GM21786 (cell line): ENCODE measurements at regions not wholly inside any gene's neighbourhood (a gene's known extent, or its start where the extent isn't known, plus 50 kb on each side); places are given as distances from the start of the nearest gene placed in this dataset.
"Not testable (repeated sequence)": the region's sequence is repeated elsewhere in the genome, so short reads cannot be mapped to it uniquely, and the experiment has no call there.

Experiments used
- ATAC-seq: cut with Tn5 transposase; IDR thresholded peaks from one replicate; pipeline ENCODE4 v1.9.1; 2021; ENCODE audit not compliant: unreplicated experiment

DNA sequence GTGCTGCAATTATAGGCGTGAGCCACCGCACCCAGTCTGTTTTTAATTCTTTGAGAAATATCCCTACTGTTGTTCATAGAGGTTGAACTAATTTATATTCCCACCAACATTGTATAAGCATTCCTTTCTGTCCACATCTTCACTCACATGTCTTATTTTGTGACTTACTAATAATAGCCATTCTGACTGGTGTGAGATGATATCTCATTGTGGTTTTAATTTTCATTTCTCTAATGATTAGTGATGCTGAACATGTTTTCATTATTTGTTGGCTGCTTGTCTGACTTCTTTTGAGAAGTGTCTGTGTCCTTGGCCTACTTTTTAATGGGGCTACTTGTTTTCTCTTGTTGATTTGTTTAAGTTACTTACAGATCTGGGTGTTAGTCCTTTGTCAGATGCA, 310.9 kb upstream of the MAOA start:
- no peak for ATAC-seq

DNA sequence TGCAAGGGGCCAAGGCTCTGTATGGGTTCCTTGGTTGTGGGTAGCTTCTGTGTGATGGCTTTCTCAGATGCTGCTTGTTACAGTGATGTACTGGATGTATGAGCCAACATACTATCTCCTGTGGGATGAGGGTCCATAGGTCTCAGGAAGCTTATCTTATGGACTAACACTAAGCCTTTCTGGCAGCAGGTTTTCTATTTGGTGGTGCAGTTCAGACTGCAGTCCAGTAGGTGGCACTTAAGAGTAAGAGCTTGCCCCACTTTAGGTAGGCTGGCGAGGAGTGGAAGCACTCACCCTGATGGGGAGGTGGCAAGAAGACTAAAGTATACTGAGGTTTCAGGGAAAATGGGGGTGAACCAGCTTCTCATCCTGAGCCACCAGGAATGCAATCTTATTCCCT, 306.7 kb upstream of the MAOA start:
- ATAC-seq, result peak; percentile 70

DNA sequence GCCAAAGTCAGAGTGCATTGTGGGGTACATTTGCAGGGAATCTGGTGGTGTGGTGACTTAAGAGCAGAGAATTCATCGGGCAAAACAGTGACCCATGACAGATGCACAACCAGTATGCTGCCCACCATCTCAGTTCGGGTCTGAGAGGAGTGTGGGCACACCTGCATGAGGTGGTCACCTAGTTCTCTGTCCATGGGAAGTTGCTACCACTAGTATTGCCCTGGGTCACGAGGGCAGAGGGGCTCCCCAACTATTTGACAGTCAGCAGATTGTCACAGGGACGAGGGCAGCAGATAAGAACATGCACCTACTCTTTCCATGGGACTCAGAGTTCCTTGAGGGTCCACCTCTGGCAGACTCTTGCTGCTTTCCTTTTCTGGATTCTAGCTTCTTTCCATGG, 305.2 kb upstream of the MAOA start:
- ATAC-seq, result no peak

DNA sequence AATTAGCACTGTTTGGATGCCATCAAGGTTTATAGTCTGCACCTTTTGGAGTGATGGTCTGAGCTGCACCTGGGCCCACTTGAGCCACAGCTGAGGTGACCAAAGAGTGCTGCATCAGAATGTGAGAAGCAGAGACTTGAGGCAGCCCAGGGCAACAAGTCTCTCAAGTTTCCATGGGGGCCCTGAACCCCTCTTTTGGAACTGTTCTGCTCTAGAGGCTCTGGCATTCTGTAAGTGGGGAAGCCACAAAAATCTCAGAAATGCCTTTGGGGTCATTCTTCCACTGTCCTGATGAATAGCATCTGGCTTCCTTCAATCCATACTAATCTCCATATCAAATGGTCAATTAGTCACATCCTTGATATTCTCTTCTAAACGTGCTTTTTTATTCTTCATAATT, 298.4 kb upstream of the MAOA start:
- ATAC-seq, result no peak

DNA sequence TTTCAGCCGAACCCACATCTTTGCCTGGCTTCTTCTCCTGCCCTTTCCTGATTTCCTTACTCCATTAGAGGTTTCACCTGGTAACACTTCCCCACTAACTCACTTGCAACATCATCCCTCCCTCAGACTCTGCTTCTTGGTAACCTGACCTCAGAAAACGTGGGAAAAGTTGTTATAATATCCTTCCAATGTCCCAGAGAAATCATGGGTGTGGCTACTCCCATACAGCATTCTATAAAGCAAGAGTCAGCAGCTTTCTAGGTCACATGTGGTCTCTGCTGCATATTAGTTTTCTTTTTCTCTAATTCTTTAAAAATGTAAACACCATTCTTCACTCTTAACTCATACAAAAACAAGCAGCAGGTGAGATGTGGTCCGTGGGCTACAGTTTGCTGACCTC, 283.1 kb upstream of the MAOA start:
- ATAC-seq, result no peak

DNA sequence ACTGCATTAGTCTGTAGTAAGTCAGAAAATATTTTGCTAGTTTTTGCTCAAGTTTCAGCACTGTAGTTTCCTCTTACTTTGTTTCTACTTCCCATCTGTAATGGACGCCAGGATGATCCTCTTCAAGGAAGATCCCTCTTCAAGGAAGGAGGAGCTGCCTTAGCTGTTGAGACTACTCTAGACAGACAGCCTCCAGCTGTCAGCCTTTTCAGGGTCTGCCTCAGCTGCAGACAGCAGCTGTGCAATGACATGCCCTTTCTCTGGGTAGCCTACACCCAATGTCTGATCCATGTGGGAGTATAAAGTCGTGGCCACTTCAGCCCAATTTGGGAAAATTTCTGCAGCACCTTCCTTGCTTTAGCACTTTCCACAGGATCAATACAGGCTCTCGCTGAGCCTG, 281.0 kb upstream of the MAOA start:
- no peak for ATAC-seq

DNA sequence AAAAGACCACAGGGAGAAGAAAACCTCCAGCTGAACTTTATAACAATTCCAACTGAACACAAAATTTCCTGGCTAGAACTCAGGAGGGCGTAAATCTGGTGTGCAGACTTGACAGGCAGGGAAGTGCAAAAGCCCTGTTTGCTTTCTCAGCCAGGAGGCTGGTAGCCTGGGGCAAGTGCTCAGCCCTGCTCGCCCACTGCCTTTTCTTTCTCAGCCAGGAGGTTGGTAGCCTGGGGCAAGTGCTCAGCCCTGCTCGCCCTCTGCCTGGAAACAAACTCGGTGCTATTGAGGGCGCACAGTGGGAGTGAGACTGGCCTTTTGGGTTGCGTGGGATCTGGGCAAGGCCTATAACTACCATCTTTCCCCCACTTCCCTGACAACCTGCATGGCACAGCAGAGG, 275.4 kb upstream of the MAOA start:
- no peak for ATAC-seq

DNA sequence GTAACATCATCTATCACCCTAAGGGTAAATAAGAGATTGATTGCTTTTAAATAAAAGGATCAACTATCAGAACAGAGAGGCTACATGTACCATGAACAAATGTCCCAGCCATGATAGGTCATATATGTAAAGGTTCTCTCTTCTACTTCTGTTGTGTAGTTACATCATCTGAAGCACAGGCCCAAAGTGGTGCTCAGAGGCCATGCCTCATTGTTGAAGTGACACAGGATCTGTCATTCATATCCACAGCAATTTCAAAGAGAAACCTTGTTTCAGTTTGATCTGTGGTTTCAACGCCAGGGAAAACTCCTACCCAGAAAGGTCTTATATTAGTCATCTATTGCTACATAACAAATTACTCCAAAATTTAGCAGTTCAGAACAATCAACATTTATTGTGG, 269.2 kb upstream of the MAOA start:
- ATAC-seq, result no peak

DNA sequence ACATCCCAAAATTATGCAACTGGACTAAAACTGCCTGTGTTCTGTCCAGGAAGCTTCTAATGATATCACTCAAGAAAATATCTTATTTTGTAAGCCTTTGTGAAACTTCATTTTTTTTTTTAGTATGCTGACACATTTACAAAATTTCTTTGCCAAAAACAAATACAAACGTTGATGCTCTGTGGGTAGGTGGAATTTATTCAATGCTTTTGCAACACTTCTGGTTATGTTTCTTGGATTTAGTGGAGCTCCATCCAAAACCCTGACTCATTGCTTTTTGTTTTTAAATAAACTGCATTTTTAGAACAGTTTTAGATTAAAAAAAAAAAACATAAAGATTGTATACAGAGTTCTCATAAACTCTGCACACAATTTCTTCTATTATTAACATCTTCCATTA, 250.9 kb upstream of the MAOA start:
- ATAC-seq, result no peak

DNA sequence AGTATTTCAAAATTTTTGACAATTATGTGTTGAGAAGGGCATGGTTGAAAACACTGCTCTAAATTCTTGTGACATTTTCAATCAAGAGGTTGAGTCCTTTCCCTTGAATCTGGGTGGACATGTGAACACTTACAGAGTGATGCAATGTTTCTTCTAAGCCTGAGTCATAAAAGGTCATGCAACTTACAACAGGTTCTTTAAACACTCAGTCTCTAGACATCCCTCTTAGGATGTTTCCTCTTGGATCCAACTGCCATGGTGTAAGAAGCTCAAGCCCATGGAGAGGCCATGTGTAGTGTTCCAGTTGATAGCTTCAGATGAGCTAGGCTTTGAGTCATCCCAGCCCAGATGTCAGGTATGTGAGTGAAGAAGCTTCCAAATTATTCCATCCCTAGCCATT, 232.2 kb upstream of the MAOA start:
- ATAC-seq, result no peak

DNA sequence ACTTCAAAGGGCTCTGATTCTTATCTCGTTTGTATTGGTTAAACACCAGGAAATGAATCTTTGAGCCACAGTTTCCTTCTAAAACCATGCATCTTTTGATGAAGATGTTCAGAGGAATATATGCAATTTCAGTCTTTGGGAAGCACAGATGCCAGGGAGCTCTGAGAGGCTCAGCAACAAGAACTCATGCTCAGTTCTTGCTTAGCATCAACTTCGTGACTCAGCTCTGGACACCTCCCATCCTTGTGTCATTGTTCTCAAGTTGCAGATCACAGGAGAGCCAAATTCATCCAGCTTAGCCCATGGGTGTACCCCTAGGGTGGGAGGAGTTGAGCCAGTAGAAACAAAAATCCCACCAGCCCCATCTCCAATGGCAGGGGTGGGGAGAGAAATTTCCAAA, 219.6 kb upstream of the MAOA start:
- ATAC-seq, result no peak

DNA sequence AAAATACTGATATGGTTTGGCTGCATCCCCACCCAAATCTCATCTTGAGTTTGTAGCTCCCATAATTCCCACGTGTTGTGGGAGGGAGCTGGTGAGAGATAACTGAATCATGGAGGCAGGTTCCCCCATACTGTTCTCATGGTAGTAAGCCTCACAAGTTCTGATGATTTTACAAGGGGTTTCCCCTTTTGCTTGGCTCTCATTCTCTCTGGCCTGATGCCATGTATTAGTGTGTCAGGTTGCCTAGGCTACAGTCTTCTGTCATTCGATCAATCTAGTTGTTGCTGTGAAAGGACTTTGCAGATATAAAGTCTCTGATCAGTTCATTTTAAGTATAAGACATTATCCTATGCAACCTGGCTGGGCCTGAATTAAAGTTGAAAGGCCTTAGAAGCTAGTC, 209.3 kb upstream of the MAOA start:
- ATAC-seq, result no peak

DNA sequence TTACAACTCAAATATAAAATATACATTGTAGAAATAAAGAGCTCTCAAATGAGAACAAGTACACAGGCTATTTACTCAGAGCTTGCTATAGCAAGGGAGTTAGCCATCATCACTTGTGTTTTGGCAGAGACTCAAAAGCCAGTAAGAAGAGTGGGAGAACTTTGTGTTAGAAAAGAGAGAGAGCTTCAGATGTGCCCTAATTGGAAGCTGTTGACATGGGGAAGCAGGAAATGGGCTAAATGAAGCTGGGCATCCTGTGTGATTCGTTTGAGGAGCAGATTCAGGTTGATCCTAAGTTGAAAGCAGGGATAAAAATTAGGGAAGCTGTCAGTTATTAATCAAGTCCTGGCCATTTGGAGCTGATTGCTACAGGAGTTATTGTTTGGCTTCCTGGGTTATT, 207.4 kb upstream of the MAOA start:
- no peak for ATAC-seq

DNA sequence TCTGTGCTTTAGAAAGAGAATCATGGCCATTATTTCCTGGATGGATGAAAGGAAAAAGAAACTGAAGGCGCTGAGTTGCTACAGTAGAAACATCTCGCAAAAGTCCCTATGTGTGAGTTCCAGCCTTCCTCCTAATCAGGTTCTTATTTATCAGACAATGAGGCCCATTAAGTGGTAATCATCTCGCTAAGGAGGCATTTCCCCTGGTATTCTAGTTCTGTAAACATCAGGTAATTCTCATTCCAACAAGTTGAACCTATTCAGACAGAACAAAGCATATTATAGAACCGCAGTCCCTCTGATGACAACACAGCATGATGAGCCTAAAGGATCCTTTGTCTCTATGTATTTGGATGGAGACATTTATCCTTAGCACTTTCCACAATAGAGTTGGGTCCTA, 205.7 kb upstream of the MAOA start:
- ATAC-seq, result no peak

DNA sequence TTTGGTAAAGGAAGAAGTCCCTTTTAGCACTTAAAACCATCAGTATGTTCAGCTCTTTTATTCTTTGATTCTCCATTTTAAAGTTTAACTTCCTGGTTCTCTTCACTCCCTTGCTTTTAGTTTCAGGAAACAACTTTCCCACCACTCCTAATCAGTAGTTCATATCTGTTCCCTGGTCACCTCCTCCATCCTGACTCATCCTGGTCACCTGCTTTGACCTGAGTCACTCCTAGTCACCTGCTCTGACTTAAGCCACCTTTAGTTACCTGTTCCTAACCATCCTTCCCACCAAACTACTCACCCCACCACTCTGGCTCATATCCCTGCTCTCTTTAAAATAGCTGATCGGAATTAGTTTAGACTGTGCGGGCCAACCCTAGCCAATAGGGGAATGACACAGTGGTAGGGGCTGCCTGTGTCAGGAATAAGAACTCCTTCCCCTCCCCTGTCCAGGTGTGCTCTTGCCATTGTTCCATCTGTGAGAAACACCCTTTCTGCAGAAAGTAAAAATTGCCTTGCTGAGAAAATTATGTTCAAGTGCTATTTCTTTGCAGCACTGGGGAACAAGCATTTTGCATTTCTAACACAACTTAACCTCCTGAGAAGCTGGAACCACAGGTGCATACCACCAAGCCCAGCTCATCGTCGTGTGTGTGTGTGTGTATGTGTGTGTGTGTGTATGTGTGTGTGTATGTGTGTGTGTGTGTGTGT, 204.0 kb upstream of the MAOA start:
- ATAC-seq, result not testable (repeated sequence)

DNA sequence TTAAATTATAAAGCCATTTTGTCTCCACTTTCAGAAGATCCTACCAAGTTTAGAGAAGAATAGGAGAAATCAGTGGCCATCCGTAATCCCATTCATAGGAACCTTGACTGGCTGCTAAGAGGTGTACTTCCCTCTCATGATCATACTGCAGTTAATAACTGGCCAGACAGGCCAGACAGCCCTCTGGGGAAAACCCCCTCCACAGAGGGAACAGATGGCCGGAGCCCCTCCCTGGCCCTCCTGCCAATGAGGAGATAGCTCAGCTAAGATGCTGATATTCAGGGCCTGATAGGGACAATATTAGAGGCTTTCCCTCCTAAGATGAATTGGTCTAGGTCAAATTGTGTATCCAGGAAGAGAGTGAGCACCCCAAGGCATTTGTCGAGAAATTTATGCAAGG, 200.0 kb upstream of the MAOA start:
- ATAC-seq, result no peak

DNA sequence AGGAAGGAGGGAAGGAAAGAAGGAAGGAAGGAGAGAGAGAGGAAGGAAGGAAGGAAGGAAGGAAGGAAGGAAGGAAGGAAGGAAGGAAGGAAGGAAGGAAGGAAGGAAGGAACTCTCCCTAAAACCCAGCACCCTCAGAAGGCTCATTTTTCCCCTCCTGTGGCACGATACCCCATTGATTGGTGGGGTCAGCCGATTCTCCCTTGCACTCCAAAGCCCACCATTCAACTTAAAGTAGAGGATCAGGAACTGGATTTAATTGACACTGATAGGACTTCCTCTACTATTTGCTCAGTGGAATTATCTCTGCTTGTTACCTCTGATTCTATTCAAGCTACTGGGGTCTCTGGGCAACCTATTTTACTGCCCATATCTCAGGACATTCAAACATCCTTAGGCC, 199.2 kb upstream of the MAOA start:
- no peak for ATAC-seq

DNA sequence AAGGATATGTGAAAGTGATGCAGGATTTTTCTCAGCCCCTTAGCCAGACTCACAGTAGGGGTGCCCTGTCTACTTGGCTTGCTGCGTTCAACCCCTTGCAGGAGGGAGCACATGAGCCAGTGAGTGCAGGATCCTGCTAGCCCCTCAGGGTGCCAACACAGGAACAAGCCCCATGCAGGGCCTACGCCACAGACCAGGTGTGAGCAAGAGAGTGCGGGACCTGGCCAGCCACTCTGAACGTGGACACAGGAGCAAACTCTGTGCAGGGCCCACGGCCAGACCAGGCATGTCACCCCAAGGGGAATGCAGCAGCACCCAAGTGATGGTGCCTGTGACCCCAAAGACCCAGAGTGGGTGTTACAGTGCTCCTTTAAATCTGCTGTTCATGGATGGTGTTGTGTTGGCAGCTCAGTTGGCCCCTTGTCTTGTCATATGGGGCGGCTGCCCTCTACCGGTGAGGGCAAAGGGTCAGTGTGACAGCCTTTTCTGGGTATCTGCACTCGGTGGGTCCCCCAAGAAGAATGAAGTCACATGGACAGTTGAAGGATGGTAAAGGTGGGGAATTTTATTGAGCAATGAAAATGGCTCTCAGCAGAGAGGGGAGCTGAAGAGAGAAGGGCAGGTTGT, 188.4 kb upstream of the MAOA start:
- no peak for ATAC-seq

DNA sequence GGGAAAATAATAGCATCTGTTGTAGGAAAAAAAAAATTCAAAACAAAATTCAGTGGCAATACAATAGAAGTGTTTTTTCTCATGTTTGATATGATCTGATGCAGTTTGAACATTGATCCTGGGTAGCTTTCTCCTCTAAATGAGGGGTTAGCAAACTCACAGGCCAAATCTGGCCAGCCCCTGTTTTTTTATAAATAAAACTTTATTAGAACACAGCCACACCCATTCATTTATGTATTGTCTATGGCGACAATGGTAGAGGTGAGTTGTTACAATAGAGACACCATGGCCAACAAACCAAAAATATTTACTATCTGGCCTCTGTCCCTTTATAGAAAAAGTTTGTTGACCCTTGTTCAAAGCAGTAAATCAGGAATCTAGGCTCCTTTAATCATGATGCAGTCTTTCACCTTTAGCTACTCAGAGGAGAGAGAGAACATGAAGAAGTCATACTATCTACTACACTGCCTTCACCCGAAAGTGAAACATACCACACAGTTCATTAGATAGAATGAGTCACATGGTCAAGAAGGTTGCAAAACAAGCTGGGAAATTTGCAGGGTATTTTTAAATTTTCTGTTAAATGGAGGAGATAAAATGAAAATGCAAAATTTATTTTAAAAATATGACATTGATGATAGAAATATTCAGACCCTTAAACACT, 186.6 kb upstream of the MAOA start:
- peak; percentile 66 for ATAC-seq

DNA sequence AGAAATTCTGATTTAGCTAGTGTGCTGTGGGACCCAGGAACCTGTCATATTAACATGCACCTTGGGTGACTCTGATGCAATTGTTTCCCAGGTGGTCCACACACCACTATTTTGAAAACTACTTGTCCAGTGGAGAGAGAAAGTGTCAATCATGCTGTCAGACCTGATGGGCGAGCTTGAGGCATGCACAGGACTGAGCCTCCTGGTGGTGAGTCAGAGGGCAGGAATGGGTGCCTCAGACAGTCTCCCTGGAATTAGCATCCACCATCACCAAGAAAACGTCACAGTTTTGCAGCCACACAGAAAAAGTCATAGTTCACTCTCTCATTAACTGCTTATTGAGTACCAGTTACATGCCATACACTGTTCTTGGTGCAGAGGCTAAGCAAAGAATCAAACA, 181.8 kb upstream of the MAOA start:
- ATAC-seq, result no peak

DNA sequence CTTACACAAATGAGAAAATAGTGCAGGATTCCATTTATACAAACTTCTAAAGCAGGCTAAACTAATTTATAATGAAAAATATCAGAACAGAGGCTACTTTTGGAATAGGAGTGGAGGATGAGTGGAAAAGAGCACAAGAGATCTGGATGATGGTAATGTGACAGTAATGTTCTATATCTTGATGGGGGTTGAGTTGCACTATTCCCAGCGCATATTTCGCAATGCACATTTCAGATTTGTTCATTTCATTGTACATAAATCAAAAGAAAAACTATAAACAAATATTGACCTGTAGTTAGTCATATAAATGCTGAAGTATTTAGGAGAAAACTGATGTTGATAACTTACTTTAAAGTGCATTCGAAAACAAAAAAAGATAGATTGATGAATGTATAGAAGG, 177.0 kb upstream of the MAOA start:
- no peak for ATAC-seq

DNA sequence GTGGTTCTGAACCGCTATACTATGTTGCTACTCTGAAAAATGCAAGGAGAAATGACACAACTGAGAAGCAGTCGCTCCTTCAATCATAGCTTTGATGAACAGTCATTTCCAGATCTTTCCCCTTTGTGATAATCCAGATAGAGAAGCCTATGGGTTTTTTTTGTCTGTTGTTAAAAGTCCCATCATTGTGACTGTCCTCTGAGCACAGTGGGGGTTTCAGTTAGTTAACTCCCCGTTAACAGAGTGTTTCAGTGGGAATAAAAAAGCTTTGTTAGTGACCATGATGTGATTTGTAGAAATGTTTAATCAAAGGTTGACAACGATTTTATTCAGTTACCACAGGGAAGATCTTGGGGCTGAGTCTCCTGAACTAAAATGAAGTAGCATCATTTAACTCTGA, 176.2 kb upstream of the MAOA start:
- ATAC-seq, result no peak

DNA sequence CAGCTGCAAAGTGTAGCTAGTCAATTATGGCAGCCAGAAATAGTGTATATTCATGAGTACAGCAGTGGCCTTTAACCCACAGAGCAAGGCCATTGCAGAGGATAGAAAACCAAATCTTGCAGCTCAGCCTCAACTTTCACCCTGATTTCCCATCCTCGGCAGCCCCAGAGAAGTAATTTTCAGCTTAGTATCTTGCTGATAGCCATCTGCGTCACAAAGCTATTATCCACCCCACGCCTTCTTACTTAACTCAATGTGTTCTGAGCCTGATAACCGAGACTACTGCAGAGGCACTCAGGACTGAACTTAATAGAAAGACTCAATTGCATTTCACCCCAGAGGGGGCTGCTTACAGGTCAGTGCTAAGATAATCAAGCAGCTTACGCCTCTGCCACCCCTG, 174.5 kb upstream of the MAOA start:
- no peak for ATAC-seq
